HG02610 (cell line): ENCODE measurements at regions not wholly inside any gene's neighbourhood (a gene's known extent, or its start where the extent isn't known, plus 50 kb on each side); places are given as distances from the start of the nearest gene placed in this dataset.
A peak's percentile ranks its signal among the peaks of the same experiment; 100 is the strongest.

ENCODE experiments used
- ATAC-seq: cut with Tn5 transposase; IDR thresholded peaks from one replicate; pipeline ENCODE4 v1.9.1; 2021; ENCODE audit warnings: mild to moderate bottlenecking, moderate library complexity; ENCODE audit not compliant: unreplicated experiment

GRCh38 chr11:90414221-90414620 is 191.4 kb upstream of the CHORDC1 start:
- ATAC-seq: no peak

GRCh38 chr11:90407350-90407749 is 184.5 kb upstream of the CHORDC1 start:
- ATAC-seq: no peak

GRCh38 chr11:90392692-90393091 is 169.8 kb upstream of the CHORDC1 start:
- no peak for ATAC-seq

- no peak for ATAC-seq
These were observed 168.9 kb upstream of the CHORDC1 start for GRCh38 chr11:90391756-90392155.

GRCh38 chr11:90380206-90380605 is 157.4 kb upstream of the CHORDC1 start:
- ATAC-seq: no peak

GRCh38 chr11:90373971-90374370 is 151.1 kb upstream of the CHORDC1 start:
- ATAC-seq: no peak

GRCh38 chr11:90364527-90364926 is 141.7 kb upstream of the CHORDC1 start:
- no peak for ATAC-seq

GRCh38 chr11:90363739-90364138 is 140.9 kb upstream of the CHORDC1 start:
- ATAC-seq: no peak

GRCh38 chr11:90355200-90355599 is 132.4 kb upstream of the CHORDC1 start:
- no peak for ATAC-seq

- no peak for ATAC-seq
These were observed 126.9 kb upstream of the CHORDC1 start for GRCh38 chr11:90349731-90350130.

- ATAC-seq: no peak
These were observed 121.7 kb upstream of the CHORDC1 start for GRCh38 chr11:90344546-90344945.

- no peak for ATAC-seq
These were observed 120.8 kb upstream of the CHORDC1 start for GRCh38 chr11:90343673-90344072.

GRCh38 chr11:90341986-90342385 is 119.1 kb upstream of the CHORDC1 start:
- no peak for ATAC-seq

GRCh38 chr11:90332415-90332814 is 109.6 kb upstream of the CHORDC1 start:
- ATAC-seq: no peak

GRCh38 chr11:90330632-90331031 is 107.8 kb upstream of the CHORDC1 start:
- ATAC-seq: no peak

GRCh38 chr11:90329043-90329442 is 106.2 kb upstream of the CHORDC1 start:
- ATAC-seq: no peak

GRCh38 chr11:90326647-90327046 is 103.8 kb upstream of the CHORDC1 start:
- peak; percentile 71 for ATAC-seq

- no peak for ATAC-seq
These were observed 100.4 kb upstream of the CHORDC1 start for GRCh38 chr11:90323289-90323688.

- peak; percentile 81 for ATAC-seq
These were observed 98.2 kb upstream of the CHORDC1 start for GRCh38 chr11:90321018-90321417.

- ATAC-seq: no peak
These were observed 95.8 kb upstream of the CHORDC1 start for GRCh38 chr11:90318651-90319050.

GRCh38 chr11:90310210-90310609 is 87.4 kb upstream of the CHORDC1 start:
- ATAC-seq: no peak

- ATAC-seq: no peak
These were observed 86.8 kb upstream of the CHORDC1 start for GRCh38 chr11:90309693-90310092.

- no peak for ATAC-seq
These were observed 71.7 kb upstream of the CHORDC1 start for GRCh38 chr11:90294526-90294925.

GRCh38 chr11:90294091-90294490 is 71.2 kb upstream of the CHORDC1 start:
- ATAC-seq: no peak
